Stimulated activated CD8-positive, alpha-beta memory T cell treated with anti-CD3 and anti-CD28 coated beads, Interleukin-4, amount 100 ng/mL, for 24 hours (primary cell): ENCODE measurements at regions not wholly inside any gene's neighbourhood (a gene's known extent, or its start where the extent isn't known, plus 50 kb on each side); places are given as distances from the start of the nearest gene placed in this dataset.
"Not testable (repeated sequence)": the region's sequence is repeated elsewhere in the genome, so short reads cannot be mapped to it uniquely, and the experiment has no call there.

ENCODE experiments used
- DNase-seq: peaks from one replicate; pipeline ENCODE4 v3.0.0-alpha.2; 2020; ENCODE audit warnings: low read depth

- DNase-seq = no peak
These were observed 891.7 kb upstream of the MIR17HG start for GRCh38 chr13:90455823-90456222.

- no peak for DNase-seq
These were observed 886.1 kb upstream of the MIR17HG start for GRCh38 chr13:90461398-90461797.

GRCh38 chr13:90477216-90477615, 870.3 kb upstream of the MIR17HG start:
- DNase-seq = no peak

- no peak for DNase-seq
These were observed 863.6 kb upstream of the MIR17HG start for GRCh38 chr13:90483906-90484305.

GRCh38 chr13:90485436-90485835, 862.1 kb upstream of the MIR17HG start:
- DNase-seq = no peak

GRCh38 chr13:90492872-90493271, 854.6 kb upstream of the MIR17HG start:
- no peak for DNase-seq

- DNase-seq = no peak
These were observed 853.8 kb upstream of the MIR17HG start for GRCh38 chr13:90493667-90494066.

GRCh38 chr13:90494849-90495248, 852.6 kb upstream of the MIR17HG start:
- not testable (repeated sequence) for DNase-seq

- no peak for DNase-seq
These were observed 849.4 kb upstream of the MIR17HG start for GRCh38 chr13:90498096-90498495.

GRCh38 chr13:90498816-90499215, 848.7 kb upstream of the MIR17HG start:
- no peak for DNase-seq

GRCh38 chr13:90500569-90500968, 846.9 kb upstream of the MIR17HG start:
- DNase-seq = no peak

- DNase-seq = no peak
These were observed 845.3 kb upstream of the MIR17HG start for GRCh38 chr13:90502153-90502552.

- DNase-seq = no peak
These were observed 844.7 kb upstream of the MIR17HG start for GRCh38 chr13:90502762-90503161.

GRCh38 chr13:90510319-90510718, 837.2 kb upstream of the MIR17HG start:
- no peak for DNase-seq

- no peak for DNase-seq
These were observed 835.6 kb upstream of the MIR17HG start for GRCh38 chr13:90511903-90512302.

GRCh38 chr13:90514712-90515111, 832.8 kb upstream of the MIR17HG start:
- DNase-seq = not testable (repeated sequence)

- no peak for DNase-seq
These were observed 829.1 kb upstream of the MIR17HG start for GRCh38 chr13:90518417-90518816.

GRCh38 chr13:90519157-90519556, 828.3 kb upstream of the MIR17HG start:
- no peak for DNase-seq

- no peak for DNase-seq
These were observed 820.8 kb upstream of the MIR17HG start for GRCh38 chr13:90526711-90527110.

- DNase-seq = no peak
These were observed 815.7 kb upstream of the MIR17HG start for GRCh38 chr13:90531744-90532143.

- no peak for DNase-seq
These were observed 814.5 kb upstream of the MIR17HG start for GRCh38 chr13:90532861-90533492.

- DNase-seq = no peak
These were observed 813.6 kb upstream of the MIR17HG start for GRCh38 chr13:90533866-90534265.

- DNase-seq = no peak
These were observed 812.7 kb upstream of the MIR17HG start for GRCh38 chr13:90534617-90535370.

GRCh38 chr13:90535421-90535820, 812.1 kb upstream of the MIR17HG start:
- no peak for DNase-seq
